B cell (primary cell): ENCODE measurements at regions not wholly inside any gene's neighbourhood (a gene's known extent, or its start where the extent isn't known, plus 50 kb on each side); places are given as distances from the start of the nearest gene placed in this dataset.

Source experiments
- ATAC-seq: fragments of 200-7000 bp; cut with Tn5 transposase; one replicate; pipeline ENCODE4 v1.10.0; 2021; ENCODE audit warnings: low read depth, mild to moderate bottlenecking, moderate number of reproducible peaks, moderate library complexity
- CTCF ChIA-PET: fragments of 350-600 bp; sonication (Branson Sonifier 250); formaldehyde crosslinking; loops from one replicate; lab custom pipeline; 2021; ENCODE audit warnings: antibody characterized with exemption, inconsistent platforms; lab: Charles Lee
- POLR2A ChIA-PET: fragments of 350-600 bp; sonication (Branson Sonifier 250); formaldehyde crosslinking; loops from one replicate; lab custom pipeline; 2021; ENCODE audit warnings: antibody characterized with exemption; lab: Charles Lee
- DNase-seq: peaks from one replicate; pipeline ENCODE4 v3.0.0; 2013
- H2AFZ ChIP-seq: 2 replicates; pipeline ENCODE4 v1.6.1; 2012; ENCODE audit warnings: mild to moderate bottlenecking, low read depth, low read length; ENCODE audit not compliant: insufficient read depth, poor library complexity, severe bottlenecking
- H3K27ac ChIP-seq, 2 donors: 1 replicate in 1 of 2; 2 replicates in 1 of 2; pipeline ENCODE4 v1.5.1; 2012 to 2013; ENCODE audit warnings: low read length in 2 of 2, mild to moderate bottlenecking in 2 of 2, moderate library complexity in 1 of 2
- H3K27me3 ChIP-seq, 4 experiments: fragments of 200-600 bp in 1 of 4; sonication (generic) in 1 of 4; replicated peaks in 1 of 4; 1 replicate in 2 of 4; 2 replicates in 2 of 4; pipeline versions ENCODE4 v1.6.1 to v1.7.0; 2013 to 2016; ENCODE audit warnings: low read length in 3 of 4, mild to moderate bottlenecking in 2 of 4, mixed read lengths in 1 of 4, moderate library complexity in 1 of 4; ENCODE audit not compliant: insufficient read depth in 4 of 4, control insufficient read depth in 3 of 4; ENCODE audit errors: control extremely low read depth in 1 of 4
- H3K36me3 ChIP-seq, 2 experiments: replicated peaks in 1 of 2; 1 replicate in 1 of 2; 2 replicates in 1 of 2; pipeline versions ENCODE4 v1.6.1 to v1.7.1; 2013; ENCODE audit warnings: low read length in 1 of 2; ENCODE audit not compliant: insufficient read depth in 2 of 2, control insufficient read depth in 1 of 2; ENCODE audit errors: control extremely low read depth in 1 of 2, extremely low read depth in 1 of 2
- H3K4me1 ChIP-seq, 2 donors: fragments of 200-600 bp in 1 of 2; sonication (generic) in 1 of 2; 1 replicate in 1 of 2; 2 replicates in 1 of 2; pipeline versions ENCODE4 v1.5.1 to v1.6.1; 2013 to 2017; ENCODE audit warnings: low read length in 2 of 2; ENCODE audit not compliant: control insufficient read depth in 2 of 2, insufficient read depth in 2 of 2
- H3K4me2 ChIP-seq: replicated peaks from 2 replicates; pipeline ENCODE3; 2012; ENCODE audit warnings: mild to moderate bottlenecking, low read depth, low read length; ENCODE audit not compliant: poor library complexity, severe bottlenecking
- H3K4me3 ChIP-seq, 5 experiments: fragments of 200-600 bp in 1 of 5; sonication (generic) in 1 of 5; 1 replicate in 3 of 5; 2 replicates in 2 of 5; pipeline versions ENCODE4 v1.5.1 to v1.7.0; 2011 to 2016; ENCODE audit warnings: low read length in 4 of 5, mild to moderate bottlenecking in 4 of 5, low read depth in 2 of 5, control low read depth in 1 of 5, moderate library complexity in 1 of 5; ENCODE audit not compliant: insufficient read depth in 1 of 5; ENCODE audit errors: control extremely low read depth in 1 of 5, extremely low read depth in 1 of 5
- H3K79me2 ChIP-seq: fragments of 200-600 bp; sonication (generic); one replicate; pipeline ENCODE4 v1.6.0; 2016; ENCODE audit warnings: low read length; ENCODE audit not compliant: control insufficient read depth, insufficient read depth
- H3K9ac ChIP-seq: fragments of 200-600 bp; sonication (generic); 2 replicates; pipeline ENCODE4 v1.6.1; 2017; ENCODE audit warnings: mild to moderate bottlenecking, low read length, moderate library complexity
- H3K9me3 ChIP-seq, 3 donors: one replicate each; pipeline versions ENCODE4 v1.6.1 to v1.7.1; 2013; ENCODE audit warnings: low read length in 2 of 3; ENCODE audit not compliant: control insufficient read depth in 2 of 3, insufficient read depth in 1 of 3; ENCODE audit errors: control extremely low read depth in 1 of 3
- H4K20me1 ChIP-seq: 2 replicates; pipeline ENCODE4 v1.6.0; 2012; ENCODE audit warnings: mild to moderate bottlenecking, low read length; ENCODE audit not compliant: insufficient read depth, control insufficient read depth, poor library complexity, severe bottlenecking
- H3K27ac Mint-ChIP-seq: one replicate; pipeline ENCODE4 v1.8.0; 2021; ENCODE audit warnings: mixed read lengths
- H3K27me3 Mint-ChIP-seq: one replicate; pipeline ENCODE4 v1.8.0; 2021; ENCODE audit warnings: mixed read lengths
- H3K4me1 Mint-ChIP-seq: one replicate; pipeline ENCODE4 v1.8.0; 2021; ENCODE audit warnings: mixed read lengths
- H3K4me3 Mint-ChIP-seq: one replicate; pipeline ENCODE4 v1.8.0; 2021; ENCODE audit warnings: mixed read lengths
- H3K9me3 Mint-ChIP-seq: one replicate; pipeline ENCODE4 v1.8.0; 2022; ENCODE audit warnings: mixed read lengths; ENCODE audit not compliant: insufficient read depth
- EZH2 ChIP-seq: IDR thresholded peaks from 2 replicates; pipeline ENCODE4 v1.6.1; 2012; ENCODE audit warnings: borderline replicate concordance, low read depth, mild to moderate bottlenecking, moderate library complexity, low read length; ENCODE audit not compliant: insufficient read depth, poor library complexity, severe bottlenecking
- WGBS: methylation state at CpG from one replicate; pipeline ENCODE4 v1.1.5; 2013; ENCODE audit warnings: missing lambda C conversion rate; ENCODE audit not compliant: insufficient coverage; 5-methylcytosine and 5-hydroxymethylcytosine counted together
- intact Hi-C: fragments of 100-400 bp; cut with micrococcal nuclease; formaldehyde crosslinking; loops from one replicate; pipeline ENCODE4 v1.10.0; 2022
- TF ChIP-seq, protein P1 (sequence below): fragments of 200-600 bp; IDR thresholded peaks from one replicate; pipeline ENCODE4 v1.8.0; 2022; ENCODE audit warnings: antibody characterized with exemption, mild to moderate bottlenecking

DNA sequence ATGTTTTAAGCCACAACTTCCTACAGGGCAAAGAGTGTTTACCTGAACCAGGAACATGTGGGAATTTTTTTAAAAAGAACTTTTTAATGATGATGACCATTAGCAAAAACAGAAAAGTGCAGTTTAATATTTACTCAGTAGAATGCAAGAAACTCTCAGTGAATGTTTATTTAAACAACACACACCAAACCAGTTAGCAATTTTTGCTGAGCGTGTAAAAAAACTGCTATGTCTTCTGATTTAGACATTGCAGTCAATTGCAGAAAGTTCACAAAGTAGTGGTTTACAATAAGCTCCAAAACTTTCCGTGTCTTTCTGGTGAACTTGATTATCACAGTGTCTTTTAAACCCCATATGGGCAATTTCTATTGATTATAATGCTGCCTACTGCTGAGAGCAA, 273.7 kb upstream of the DIAPH2 start:
- WGBS: no CpG with 5 or more reads among the region's 2 CpGs
- POLR2A ChIA-PET: no interaction called here
- H3K4me2 ChIP-seq: no peak overlapping the region
- H2AFZ ChIP-seq: no peak overlapping the region
- TF ChIP-seq EZH2: no peak
- TF ChIP-seq, protein P1, sequence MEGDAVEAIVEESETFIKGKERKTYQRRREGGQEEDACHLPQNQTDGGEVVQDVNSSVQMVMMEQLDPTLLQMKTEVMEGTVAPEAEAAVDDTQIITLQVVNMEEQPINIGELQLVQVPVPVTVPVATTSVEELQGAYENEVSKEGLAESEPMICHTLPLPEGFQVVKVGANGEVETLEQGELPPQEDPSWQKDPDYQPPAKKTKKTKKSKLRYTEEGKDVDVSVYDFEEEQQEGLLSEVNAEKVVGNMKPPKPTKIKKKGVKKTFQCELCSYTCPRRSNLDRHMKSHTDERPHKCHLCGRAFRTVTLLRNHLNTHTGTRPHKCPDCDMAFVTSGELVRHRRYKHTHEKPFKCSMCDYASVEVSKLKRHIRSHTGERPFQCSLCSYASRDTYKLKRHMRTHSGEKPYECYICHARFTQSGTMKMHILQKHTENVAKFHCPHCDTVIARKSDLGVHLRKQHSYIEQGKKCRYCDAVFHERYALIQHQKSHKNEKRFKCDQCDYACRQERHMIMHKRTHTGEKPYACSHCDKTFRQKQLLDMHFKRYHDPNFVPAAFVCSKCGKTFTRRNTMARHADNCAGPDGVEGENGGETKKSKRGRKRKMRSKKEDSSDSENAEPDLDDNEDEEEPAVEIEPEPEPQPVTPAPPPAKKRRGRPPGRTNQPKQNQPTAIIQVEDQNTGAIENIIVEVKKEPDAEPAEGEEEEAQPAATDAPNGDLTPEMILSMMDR: no peak
- no peaks in the 10 kb centered on the region for H3K27me3 Mint-ChIP-seq
- H3K27ac Mint-ChIP-seq: no peak overlapping the region
- H3K27me3 ChIP-seq: no peaks in the 10 kb centered on the region
- no peak overlapping the region for H3K27ac ChIP-seq
- ATAC-seq (no peak), DNase-seq (no peak)
- H3K79me2 ChIP-seq: no peaks in the 10 kb centered on the region
- no peaks in the 10 kb centered on the region for H3K36me3 ChIP-seq
- H3K4me3 ChIP-seq: no peak overlapping the region
- no peaks in the 10 kb centered on the region for H4K20me1 ChIP-seq
- H3K9me3 ChIP-seq: no peaks in the 10 kb centered on the region
- H3K4me1 ChIP-seq: no peaks in the 10 kb centered on the region
- intact Hi-C loops: no loop called here
- CTCF ChIA-PET: no interaction called here
- H3K4me3 Mint-ChIP-seq: no peak overlapping the region
- H3K9me3 Mint-ChIP-seq: no peaks in the 10 kb centered on the region
- no peaks in the 10 kb centered on the region for H3K4me1 Mint-ChIP-seq
- H3K9ac ChIP-seq: no peak overlapping the region

- Histone ChIP-seq H3K27ac (no peak overlapping the region), H3K4me2 (no peak overlapping the region), H3K9ac (no peak overlapping the region), H3K4me1 (no peaks in the 10 kb centered on the region), H3K27me3 (no peaks in the 10 kb centered on the region), H2AFZ (no peak overlapping the region), H3K79me2 (no peaks in the 10 kb centered on the region), H3K36me3 (no peaks in the 10 kb centered on the region), H4K20me1 (no peaks in the 10 kb centered on the region), H3K9me3 (no peaks in the 10 kb centered on the region), H3K4me3 (no peak overlapping the region)
- Mint-ChIP-seq H3K4me1 (no peaks in the 10 kb centered on the region), H3K4me3 (no peak overlapping the region), H3K27ac (no peak overlapping the region), H3K9me3 (no peaks in the 10 kb centered on the region), H3K27me3 (no peaks in the 10 kb centered on the region)
- TF ChIP-seq EZH2: no peak
- TF ChIP-seq, protein P1: no peak
- ATAC-seq (no peak), DNase-seq (no peak)
- no CpG with 5 or more reads among the region's 4 CpGs for WGBS
- intact Hi-C loops: no loop called here
- ChIA-PET POLR2A (no interaction called here), CTCF (no interaction called here)
Observed at GRCh38 chrX:96417695-96418094, 266.9 kb upstream of the DIAPH2 start.
